Uterus (tissue), 2 donors: ENCODE measurements at regions not wholly inside any gene's neighbourhood (a gene's known extent, or its start where the extent isn't known, plus 50 kb on each side); places are given as distances from the start of the nearest gene placed in this dataset.

Experiments used
- CTCF ChIP-seq, 4 experiments: fragments of 200-600 bp in 2 of 4; fragments of 450-650 bp in 2 of 4; sonication (generic) in 2 of 4; IDR thresholded peaks; one replicate each; pipeline ENCODE4 v1.5.1; 2016 to 2019; ENCODE audit warnings: antibody characterized with exemption in 4 of 4, mild to moderate bottlenecking in 2 of 4, moderate library complexity in 1 of 4
- POLR2A ChIP-seq, 2 donors: fragments of 450-650 bp; IDR thresholded peaks; one replicate each; pipeline ENCODE4 v1.6.1; 2016; ENCODE audit warnings: antibody characterized with exemption in 2 of 2, mild to moderate bottlenecking in 1 of 2, moderate library complexity in 1 of 2

GRCh38 chr7:26587536-26587935 lies 276.9 kb downstream of the SKAP2 start:
- TF ChIP-seq CTCF (IDR thresholded peaks at IDR 0.05) (no peak), POLR2A (IDR thresholded peaks at IDR 0.05) (no peak)
